ENCODE measurements at regions not wholly inside any gene's neighbourhood (a gene's known extent, or its start where the extent isn't known, plus 50 kb on each side); places are given as distances from the start of the nearest gene placed in this dataset.

- TF ChIP-seq YY1 (IDR thresholded peaks at IDR 0.05; ENCODE audit: insufficient read depth, insufficient read length): no peak
- no peak for TF ChIP-seq SUZ12 (IDR thresholded peaks at IDR 0.05; ENCODE audit: extremely low read depth, insufficient read depth, insufficient read length)
- no peak for TF ChIP-seq ZNF274 (IDR thresholded peaks at IDR 0.05; ENCODE audit: low read depth, low read length)
Observed at GRCh38 chr15:79595995-79596622, 164.0 kb downstream of the MINAR1 start.
